ENCODE measurements at regions not wholly inside any gene's neighbourhood (a gene's known extent, or its start where the extent isn't known, plus 50 kb on each side); places are given as distances from the start of the nearest gene placed in this dataset.

DNA sequence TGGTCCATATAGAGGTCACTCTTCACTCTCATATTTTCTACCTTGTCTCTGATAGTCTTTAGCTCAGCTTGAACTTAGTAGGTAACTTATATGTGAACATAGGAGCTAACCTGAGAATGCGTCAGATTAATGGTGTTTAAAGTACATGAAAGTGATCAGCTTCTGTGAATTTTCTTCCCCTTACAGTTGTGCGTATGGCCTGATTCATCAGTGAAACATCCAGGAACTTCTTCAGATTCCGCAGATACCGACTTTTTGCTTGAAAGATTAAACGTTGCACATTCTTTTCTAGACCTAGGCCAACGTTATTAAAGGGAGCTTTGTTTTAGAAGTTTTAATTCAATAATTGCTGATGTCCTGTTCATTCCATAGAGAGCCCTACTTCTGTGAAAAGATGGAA, 1945.1 kb upstream of the SEL1L start:
- H3K27me3 Mint-ChIP-seq, result no peaks in the 10 kb centered on the region
- peaks cover 0 to 7% (median 4%) of the 10 kb centered on the region in 7 donors for H3K9me3 Mint-ChIP-seq
- DNase-seq (no peak), ATAC-seq (ENCODE audit: low read depth in 2 of 2) (no peak)
- no peak overlapping the region for H3K4me3 Mint-ChIP-seq
- H3K36me3 Mint-ChIP-seq, result no peaks in the 10 kb centered on the region
- H3K27ac Mint-ChIP-seq, result no peak overlapping the region
- H3K4me1 Mint-ChIP-seq, result no peaks in the 10 kb centered on the region

DNA sequence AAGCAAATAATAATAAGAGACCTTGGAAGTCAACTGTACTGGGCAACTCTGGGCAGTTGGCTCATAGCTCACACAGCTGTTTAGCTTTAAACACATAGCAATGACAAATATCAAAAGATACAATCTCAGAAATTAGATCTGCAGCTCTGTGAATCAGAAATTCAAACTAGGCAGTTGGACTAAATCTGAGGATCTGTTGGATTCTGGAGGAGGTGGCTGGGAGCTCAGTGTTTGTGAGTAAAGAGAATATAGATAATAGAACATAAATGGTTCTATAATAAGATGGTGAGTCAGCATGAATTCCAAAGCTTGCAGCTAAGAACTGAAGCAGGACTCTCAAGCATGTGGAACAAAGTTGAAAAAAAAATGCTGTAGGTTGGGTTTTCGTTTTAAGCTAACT, 1949.4 kb upstream of the SEL1L start:
- DNase-seq (no peak), ATAC-seq (ENCODE audit: low read depth in 2 of 2) (no peak)
- Mint-ChIP-seq H3K9me3 (peaks cover 0 to 13% (median 2%) of the 10 kb centered on the region in 7 donors), H3K36me3 (no peaks in the 10 kb centered on the region), H3K27me3 (no peaks in the 10 kb centered on the region), H3K4me1 (no peaks in the 10 kb centered on the region), H3K4me3 (no peak overlapping the region), H3K27ac (no peak overlapping the region)

DNA sequence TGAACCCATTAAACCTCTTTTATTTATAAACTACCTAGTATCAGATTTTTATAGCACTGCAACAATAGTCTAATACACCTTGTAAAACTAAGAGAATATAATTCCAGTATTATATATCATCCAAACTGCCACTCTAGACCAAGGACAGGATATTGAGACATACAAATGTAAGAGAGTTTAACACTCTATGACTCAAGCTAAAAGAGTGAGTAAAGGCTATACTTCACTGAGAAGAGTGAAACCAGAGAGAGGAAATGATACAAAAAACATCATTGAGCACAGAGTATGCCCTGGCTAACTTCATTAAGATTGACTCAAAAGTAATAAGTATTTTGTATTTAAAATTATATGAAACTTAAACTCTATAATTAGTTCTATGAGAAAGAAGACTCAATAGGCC, 1951.9 kb upstream of the SEL1L start:
- no peaks in the 10 kb centered on the region for H3K36me3 Mint-ChIP-seq

DNA sequence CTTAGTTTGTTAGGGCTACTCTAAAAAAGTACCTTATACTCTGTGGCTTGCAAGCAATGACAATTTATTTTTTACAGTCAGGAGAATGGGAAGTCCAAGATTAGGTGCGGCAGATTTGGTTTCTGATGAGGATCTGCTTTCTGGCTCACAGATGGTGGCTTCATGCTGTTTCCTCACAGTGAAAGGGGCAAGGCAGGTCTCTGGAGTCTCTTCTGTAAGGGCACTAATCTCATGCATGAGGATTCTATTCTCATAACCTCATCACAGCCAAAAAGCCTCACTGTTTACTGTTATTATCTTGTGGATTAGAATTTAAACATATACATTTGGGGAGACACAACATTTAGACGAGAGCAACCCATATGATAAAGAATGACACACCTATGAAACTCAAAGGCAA, 1957.4 kb upstream of the SEL1L start:
- Mint-ChIP-seq H3K4me1 (no peaks in the 10 kb centered on the region), H3K27me3 (no peaks in the 10 kb centered on the region), H3K4me3 (no peak overlapping the region), H3K27ac (no peak overlapping the region), H3K9me3 (peaks cover 0 to 8% (median 4%) of the 10 kb centered on the region in 7 donors), H3K36me3 (no peaks in the 10 kb centered on the region)
- no peak for ATAC-seq (ENCODE audit: low read depth in 2 of 2)
- DNase-seq, result no peak

More for the DNA sequence above, 1951.9 kb upstream of the SEL1L start:
- no peak overlapping the region for H3K4me3 Mint-ChIP-seq
- ATAC-seq (ENCODE audit: low read depth in 2 of 2), result no peak
- DNase-seq, result no peak
- H3K9me3 Mint-ChIP-seq, result peaks cover 0 to 13% (median 2%) of the 10 kb centered on the region in 7 donors
- no peaks in the 10 kb centered on the region for H3K27me3 Mint-ChIP-seq
- H3K4me1 Mint-ChIP-seq, result no peaks in the 10 kb centered on the region
- no peak overlapping the region for H3K27ac Mint-ChIP-seq

DNA sequence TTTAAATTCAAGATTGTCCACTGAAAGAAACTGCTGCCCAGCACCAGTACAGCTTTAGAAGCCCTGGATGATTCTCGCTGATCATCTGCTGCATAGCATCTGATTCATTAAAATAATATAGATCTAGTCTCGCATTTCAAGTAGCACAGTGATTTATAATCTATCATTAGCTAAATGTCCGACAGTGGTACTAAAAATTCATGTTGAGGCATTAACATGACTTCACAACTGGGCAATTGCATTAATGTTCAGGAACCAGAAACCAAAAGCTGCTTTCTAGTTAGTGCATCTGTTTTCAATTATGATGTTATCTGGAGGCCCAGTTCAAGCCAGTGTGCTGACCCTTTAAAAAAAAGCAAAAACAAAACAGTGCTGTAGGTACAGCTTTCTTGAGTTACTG, 1987.2 kb upstream of the SEL1L start:
- DNase-seq (no peak), ATAC-seq (ENCODE audit: low read depth in 2 of 2) (no peak)
- Mint-ChIP-seq H3K4me3 (no peak overlapping the region), H3K36me3 (no peaks in the 10 kb centered on the region), H3K27me3 (no peaks in the 10 kb centered on the region), H3K27ac (no peak overlapping the region), H3K9me3 (peaks cover 0 to 5% (median 0%) of the 10 kb centered on the region in 7 donors), H3K4me1 (no peaks in the 10 kb centered on the region)

DNA sequence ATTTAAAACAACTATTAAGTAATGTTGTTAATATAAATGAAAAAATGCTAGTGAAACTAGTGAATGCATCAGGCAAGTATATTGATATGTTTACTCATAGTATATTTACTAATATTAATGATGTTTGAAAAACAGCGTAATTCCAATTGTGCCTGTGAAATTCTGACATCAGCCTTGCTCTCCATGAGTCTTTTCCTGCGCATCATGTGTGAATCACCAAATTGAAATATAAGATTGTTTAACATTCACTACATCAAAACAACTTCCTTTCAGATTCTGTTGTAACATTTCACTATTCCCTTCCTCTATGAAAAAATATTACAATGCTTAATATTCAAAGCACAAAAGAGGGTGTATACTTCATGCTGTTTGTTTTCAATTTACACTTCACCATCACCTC, 1995.9 kb upstream of the SEL1L start:
- DNase-seq (no peak), ATAC-seq (ENCODE audit: low read depth in 2 of 2) (no peak)
- Mint-ChIP-seq H3K36me3 (no peaks in the 10 kb centered on the region), H3K4me1 (no peaks in the 10 kb centered on the region), H3K27ac (no peak overlapping the region), H3K4me3 (no peak overlapping the region), H3K27me3 (no peaks in the 10 kb centered on the region), H3K9me3 (peaks cover 0 to 13% (median 4%) of the 10 kb centered on the region in 7 donors)

DNA sequence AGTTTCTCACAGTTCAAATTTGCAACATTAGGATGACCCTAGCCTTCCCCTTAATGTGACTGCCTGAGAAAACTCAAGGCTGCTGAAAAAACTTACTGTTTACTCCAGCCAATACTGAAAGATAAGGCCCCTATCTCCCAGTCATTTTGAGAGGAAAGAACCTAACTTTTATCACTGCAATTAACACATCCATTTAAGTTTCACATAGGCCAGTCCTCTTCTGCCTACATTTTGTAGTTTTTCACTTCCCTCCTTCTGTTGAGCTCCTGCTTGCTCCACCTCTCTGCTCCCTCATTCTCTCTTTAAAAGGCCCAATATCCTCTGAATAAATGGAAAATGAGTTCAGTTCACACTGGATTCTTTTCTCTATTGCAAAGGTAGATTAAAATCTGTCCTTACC, 1996.2 kb upstream of the FLRT2 start:
- no peaks in the 10 kb centered on the region for H3K4me1 Mint-ChIP-seq
- peaks cover 0 to 19% (median 0%) of the 10 kb centered on the region in 7 donors for H3K9me3 Mint-ChIP-seq
- H3K4me3 Mint-ChIP-seq, result no peak overlapping the region
- H3K36me3 Mint-ChIP-seq, result no peaks in the 10 kb centered on the region
- H3K27me3 Mint-ChIP-seq, result no peaks in the 10 kb centered on the region
- H3K27ac Mint-ChIP-seq, result no peak overlapping the region
- no peak for DNase-seq
- no peak for ATAC-seq (ENCODE audit: low read depth in 2 of 2)

DNA sequence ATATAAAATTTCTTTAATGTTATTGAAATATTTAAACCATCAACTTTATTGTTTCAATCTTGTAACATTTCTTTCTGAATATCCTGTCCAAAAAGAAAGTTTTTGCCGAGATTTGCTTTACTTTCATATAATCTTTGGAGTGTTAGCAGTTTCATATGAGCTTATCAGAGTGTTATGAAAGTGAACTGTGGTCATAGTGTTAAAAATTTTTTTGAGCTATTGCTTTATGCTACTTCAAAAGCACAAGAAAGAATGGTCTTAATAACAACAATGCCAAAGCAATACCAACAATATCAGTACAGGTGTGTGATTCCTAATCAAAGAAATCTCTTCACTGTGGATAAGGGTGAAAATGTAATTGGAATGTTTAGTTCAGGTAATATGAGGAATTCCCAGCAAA, 1994.9 kb upstream of the FLRT2 start:
- no peak for ATAC-seq (ENCODE audit: low read depth in 2 of 2)
- no peaks in the 10 kb centered on the region for H3K27me3 Mint-ChIP-seq
- no peak for DNase-seq
- no peak overlapping the region for H3K4me3 Mint-ChIP-seq
- H3K27ac Mint-ChIP-seq, result no peak overlapping the region
- no peaks in the 10 kb centered on the region for H3K4me1 Mint-ChIP-seq
- peaks cover 0 to 25% (median 0%) of the 10 kb centered on the region in 7 donors for H3K9me3 Mint-ChIP-seq
- no peaks in the 10 kb centered on the region for H3K36me3 Mint-ChIP-seq

DNA sequence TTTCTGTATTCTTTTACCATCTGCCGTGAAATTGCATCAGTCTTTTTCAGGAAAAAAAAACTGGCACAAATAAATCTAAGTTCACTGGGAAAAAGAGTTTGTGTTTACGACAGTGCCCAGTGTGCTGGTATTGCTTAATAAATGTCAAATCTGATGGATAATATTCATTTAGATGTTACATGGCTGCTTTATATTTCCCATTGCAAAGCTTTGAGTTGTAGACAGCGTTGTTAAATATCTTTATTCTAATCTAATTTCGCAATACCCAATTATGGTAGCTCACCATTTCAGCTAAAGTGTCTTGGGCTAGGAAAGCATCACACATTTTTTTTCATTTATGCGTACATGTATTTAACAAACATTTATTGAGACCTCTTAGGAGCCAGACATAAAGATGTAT, 1994.5 kb upstream of the FLRT2 start:
- H3K4me3 Mint-ChIP-seq, result no peak overlapping the region
- H3K36me3 Mint-ChIP-seq, result no peaks in the 10 kb centered on the region
- H3K9me3 Mint-ChIP-seq, result peaks cover 0 to 25% (median 0%) of the 10 kb centered on the region in 7 donors
- no peaks in the 10 kb centered on the region for H3K4me1 Mint-ChIP-seq
- H3K27ac Mint-ChIP-seq, result no peak overlapping the region
- DNase-seq (no peak), ATAC-seq (ENCODE audit: low read depth in 2 of 2) (no peak)
- H3K27me3 Mint-ChIP-seq, result no peaks in the 10 kb centered on the region

DNA sequence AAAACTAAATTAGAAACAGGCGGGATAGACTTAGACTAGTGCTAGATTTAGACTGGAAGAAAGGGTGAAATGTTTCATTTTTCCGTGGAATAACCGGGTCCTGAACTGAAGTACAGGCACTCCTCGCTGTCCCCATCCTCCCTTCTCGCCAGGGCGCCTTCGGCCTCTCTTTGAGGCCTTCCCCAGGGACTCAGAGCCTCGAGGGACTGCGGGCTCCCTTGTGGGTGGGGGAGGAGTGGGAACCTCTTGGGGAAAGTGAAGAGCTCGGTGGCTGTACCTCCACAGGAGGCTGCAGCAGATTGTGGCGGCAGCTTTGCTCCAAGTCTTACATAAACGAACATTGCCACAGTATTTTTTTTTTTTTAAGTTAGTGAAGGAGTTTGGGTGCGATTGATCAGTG, 1988.8 kb upstream of the FLRT2 start:
- no peaks in the 10 kb centered on the region for H3K4me1 Mint-ChIP-seq
- no peak for DNase-seq
- H3K9me3 Mint-ChIP-seq, result peaks cover 0 to 17% (median 4%) of the 10 kb centered on the region in 7 donors
- no peaks in the 10 kb centered on the region for H3K27me3 Mint-ChIP-seq
- H3K4me3 Mint-ChIP-seq, result no peak overlapping the region
- H3K27ac Mint-ChIP-seq, result no peak overlapping the region
- no peak for ATAC-seq (ENCODE audit: low read depth in 2 of 2)
- no peaks in the 10 kb centered on the region for H3K36me3 Mint-ChIP-seq

DNA sequence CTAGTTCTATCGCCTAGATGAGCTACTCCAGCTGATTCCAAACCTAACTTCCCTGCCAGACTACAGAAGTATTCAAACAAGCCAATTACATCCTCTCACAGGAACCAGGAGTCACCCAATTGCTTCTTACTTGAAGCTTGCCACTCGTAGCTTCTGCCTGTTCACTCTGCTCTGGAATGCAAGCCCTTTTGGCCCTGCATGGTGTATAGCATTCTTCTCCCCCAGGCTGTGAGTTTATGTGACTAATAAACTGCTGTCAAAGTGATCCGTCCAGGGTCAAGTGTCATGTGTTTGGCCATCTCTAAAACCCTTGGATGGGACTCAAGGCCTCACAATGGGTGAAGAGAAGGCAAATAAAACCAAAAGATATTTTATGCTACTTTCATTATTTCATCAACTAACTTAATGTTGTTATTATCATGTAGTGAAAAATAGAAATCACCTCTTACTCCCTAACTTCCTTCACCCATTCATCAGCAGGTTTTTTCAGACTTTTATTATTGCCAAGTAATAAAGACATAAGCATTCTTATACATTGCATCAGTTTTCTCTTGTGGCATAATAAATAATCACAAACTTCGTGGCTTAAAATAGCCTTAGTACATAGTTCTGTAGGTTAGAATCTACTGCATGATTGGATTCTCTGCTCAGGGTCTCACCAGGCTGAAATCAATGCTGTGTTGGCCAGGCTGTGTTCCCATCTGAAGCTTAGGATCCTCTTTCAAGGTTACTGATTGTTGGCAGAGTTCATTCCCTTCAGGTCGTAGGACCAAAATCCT, 1981.7 kb upstream of the FLRT2 start:
- DNase-seq, result no peak
- Mint-ChIP-seq H3K36me3 (no peaks in the 10 kb centered on the region), H3K9me3 (peaks cover 0 to 10% (median 4%) of the 10 kb centered on the region in 7 donors), H3K27ac (no peak overlapping the region), H3K4me1 (no peaks in the 10 kb centered on the region), H3K27me3 (no peaks in the 10 kb centered on the region), H3K4me3 (no peak overlapping the region)
- no peak for ATAC-seq (ENCODE audit: low read depth in 2 of 2)

DNA sequence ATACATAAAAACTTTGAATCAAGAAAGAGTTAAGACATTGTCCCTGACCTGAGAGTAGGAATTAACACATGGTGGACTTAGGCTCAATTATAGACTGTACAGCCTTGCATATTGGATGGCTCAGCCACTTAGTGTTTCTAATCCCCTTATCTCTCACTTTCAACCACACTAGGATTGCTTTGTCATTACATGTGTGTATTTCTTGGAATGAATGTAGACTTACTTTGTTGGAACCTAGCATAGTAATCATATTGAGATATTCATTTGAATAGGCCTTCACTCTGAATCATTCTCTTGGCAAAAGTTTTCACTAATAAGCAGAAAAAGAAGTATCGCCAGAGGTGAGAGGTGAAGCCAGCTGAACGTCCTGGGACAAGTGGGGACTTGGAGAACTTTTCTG, 1973.9 kb upstream of the FLRT2 start:
- no peak overlapping the region for H3K27ac Mint-ChIP-seq
- no peak for ATAC-seq (ENCODE audit: low read depth in 2 of 2)
- H3K4me1 Mint-ChIP-seq, result no peaks in the 10 kb centered on the region

DNA sequence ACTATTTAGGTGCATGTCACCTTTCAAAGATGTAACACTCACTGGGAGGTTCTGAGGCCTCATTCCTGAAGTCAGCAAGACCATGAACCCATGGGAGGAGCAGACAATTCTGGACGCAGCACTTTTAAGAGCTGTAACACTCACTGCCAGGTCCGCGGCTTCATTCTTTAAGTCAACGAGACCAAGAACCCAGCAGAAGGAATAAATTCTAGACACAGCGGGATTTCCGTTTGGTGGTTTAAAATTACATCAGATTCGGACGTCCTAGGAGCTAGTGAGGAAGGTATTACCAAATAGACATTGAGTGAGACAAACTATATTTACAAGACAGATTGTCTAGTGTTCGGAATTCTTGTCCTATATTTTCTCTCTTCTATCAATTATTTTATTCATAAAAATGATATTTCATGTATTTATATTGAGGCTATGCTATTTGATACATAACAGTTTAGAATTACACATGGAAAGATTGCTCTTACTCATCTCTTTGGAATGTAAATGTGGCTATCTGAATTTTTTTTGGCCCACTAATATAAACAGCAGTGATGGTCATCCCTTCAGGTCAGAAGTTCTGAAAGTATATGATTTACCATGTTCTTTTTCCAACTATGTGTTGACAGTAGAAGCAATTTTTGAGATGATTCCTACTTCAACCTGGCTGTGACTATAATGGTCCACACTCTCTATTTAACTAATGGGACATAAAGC, 1973.0 kb upstream of the FLRT2 start:
- Mint-ChIP-seq H3K27ac (no peak overlapping the region), H3K27me3 (no peaks in the 10 kb centered on the region), H3K4me3 (no peak overlapping the region)

More for the DNA sequence above, 1973.9 kb upstream of the FLRT2 start:
- H3K36me3 Mint-ChIP-seq, result no peaks in the 10 kb centered on the region
- no peaks in the 10 kb centered on the region for H3K27me3 Mint-ChIP-seq
- DNase-seq, result no peak
- H3K4me3 Mint-ChIP-seq, result no peak overlapping the region
- H3K9me3 Mint-ChIP-seq, result peaks cover 1 to 8% (median 5%) of the 10 kb centered on the region in 7 donors

DNA sequence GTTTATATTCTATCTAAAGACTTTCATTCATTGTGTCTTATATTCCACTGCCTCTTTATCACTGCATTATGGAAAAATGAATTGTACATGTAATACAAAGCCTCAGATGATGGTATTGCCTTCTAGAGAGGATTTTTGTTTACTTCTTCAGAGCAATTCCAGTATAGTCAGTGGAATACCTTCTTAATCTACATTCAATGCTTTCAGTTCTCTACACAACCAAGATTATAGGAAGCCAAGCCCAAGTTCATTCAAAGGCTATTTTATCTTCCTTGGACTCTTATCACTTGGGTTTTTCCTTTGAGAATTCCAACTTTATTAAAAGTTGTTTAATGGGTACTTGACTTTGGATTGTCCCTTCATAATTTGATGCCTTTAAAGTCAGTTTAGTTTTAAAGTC, 1971.0 kb upstream of the FLRT2 start:
- ATAC-seq (ENCODE audit: low read depth in 2 of 2) (no peak), DNase-seq (no peak)
- H3K4me3 Mint-ChIP-seq, result no peak overlapping the region
- no peaks in the 10 kb centered on the region for H3K36me3 Mint-ChIP-seq
- peaks cover 1 to 8% (median 5%) of the 10 kb centered on the region in 7 donors for H3K9me3 Mint-ChIP-seq
- no peaks in the 10 kb centered on the region for H3K27me3 Mint-ChIP-seq
- no peak overlapping the region for H3K27ac Mint-ChIP-seq
- no peaks in the 10 kb centered on the region for H3K4me1 Mint-ChIP-seq

More for the DNA sequence above, 1973.0 kb upstream of the FLRT2 start:
- H3K36me3 Mint-ChIP-seq, result no peaks in the 10 kb centered on the region
- peaks cover 1 to 8% (median 5%) of the 10 kb centered on the region in 7 donors for H3K9me3 Mint-ChIP-seq
- no peaks in the 10 kb centered on the region for H3K4me1 Mint-ChIP-seq
- DNase-seq, result no peak
- ATAC-seq (ENCODE audit: low read depth in 2 of 2), result no peak
